Heart left ventricle (tissue), 13 donors: ENCODE measurements at regions not wholly inside any gene's neighbourhood (a gene's known extent, or its start where the extent isn't known, plus 50 kb on each side); places are given as distances from the start of the nearest gene placed in this dataset.

ENCODE experiments used
- POLR2A ChIP-seq, 2 donors: fragments of 450-650 bp; IDR thresholded peaks; one replicate each; pipeline ENCODE4 v1.6.1; 2017; ENCODE audit warnings: antibody characterized with exemption in 2 of 2, mild to moderate bottlenecking in 2 of 2, moderate library complexity in 2 of 2
- TF ChIP-seq, protein P1 (sequence below), 12 donors: fragments of 200-600 bp; sonication (generic) in 4 of 12; IDR thresholded peaks; one replicate each; pipeline versions ENCODE4 v1.5.0 to v1.8.0; 2018 to 2022; ENCODE audit warnings: antibody characterized with exemption in 12 of 12, mild to moderate bottlenecking in 5 of 12
- donor health status: ischemic (EF 13 %, LVEDD 7.1; RV severe dilation, severe dysfunction).
- donor health status: DM: no; HTN: yes; CAD: no.
- donor health status: DM: no; HTN: no; CAD: no.
- donor health status: ischemic (EF 25% LVEDD 6.9; RV normal size, moderate dysfunction).
- donor health status: ischemic (EF 25% LVEDD 5.7; RV mildly dilated, moderate dysfunction).
- donor health status: ischemic (EF 35%, LVEDD 5.7; RV mildly dilated, moderate dysfunction).
- donor health status: nonischemic (EF 11% LVEDD 7.7; RV severe dilation, severe dysfunction).
- donor health status: DM: yes; HTN: yes; CAD: no.
- donor health status: PGD.
- donor health status: ischemic (EF 29% LVEDD 5.4; RV normal size, mild dysfunction).
- donor health status: nonischemic (EF 23%, LVEDD 6.1; RV moderate dilation, normal function).

DNA sequence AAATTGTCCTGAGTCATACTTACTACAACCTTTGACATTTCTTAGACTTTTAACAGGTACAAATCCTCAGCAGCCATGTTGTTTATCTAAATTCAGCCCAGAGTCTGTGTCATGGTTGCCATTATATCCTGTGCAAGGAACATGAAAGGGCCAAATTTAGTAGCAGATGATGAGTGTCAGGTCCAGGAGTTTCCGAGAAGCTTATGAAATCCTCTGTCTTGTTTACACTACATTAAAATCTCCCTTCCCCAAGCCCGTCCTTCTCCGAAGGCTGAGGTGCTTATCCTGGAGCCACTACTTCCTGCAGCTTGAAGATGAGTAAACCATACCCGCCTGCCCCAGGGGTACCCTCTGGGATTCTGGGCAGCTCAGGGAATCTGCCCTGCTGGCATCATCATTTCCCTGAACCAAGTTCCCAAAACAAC is 102.6 kb upstream of the SERP2 start:
- TF ChIP-seq, protein P1, sequence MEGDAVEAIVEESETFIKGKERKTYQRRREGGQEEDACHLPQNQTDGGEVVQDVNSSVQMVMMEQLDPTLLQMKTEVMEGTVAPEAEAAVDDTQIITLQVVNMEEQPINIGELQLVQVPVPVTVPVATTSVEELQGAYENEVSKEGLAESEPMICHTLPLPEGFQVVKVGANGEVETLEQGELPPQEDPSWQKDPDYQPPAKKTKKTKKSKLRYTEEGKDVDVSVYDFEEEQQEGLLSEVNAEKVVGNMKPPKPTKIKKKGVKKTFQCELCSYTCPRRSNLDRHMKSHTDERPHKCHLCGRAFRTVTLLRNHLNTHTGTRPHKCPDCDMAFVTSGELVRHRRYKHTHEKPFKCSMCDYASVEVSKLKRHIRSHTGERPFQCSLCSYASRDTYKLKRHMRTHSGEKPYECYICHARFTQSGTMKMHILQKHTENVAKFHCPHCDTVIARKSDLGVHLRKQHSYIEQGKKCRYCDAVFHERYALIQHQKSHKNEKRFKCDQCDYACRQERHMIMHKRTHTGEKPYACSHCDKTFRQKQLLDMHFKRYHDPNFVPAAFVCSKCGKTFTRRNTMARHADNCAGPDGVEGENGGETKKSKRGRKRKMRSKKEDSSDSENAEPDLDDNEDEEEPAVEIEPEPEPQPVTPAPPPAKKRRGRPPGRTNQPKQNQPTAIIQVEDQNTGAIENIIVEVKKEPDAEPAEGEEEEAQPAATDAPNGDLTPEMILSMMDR (IDR thresholded peaks at IDR 0.05), result no peak
- no peak for TF ChIP-seq POLR2A (IDR thresholded peaks at IDR 0.05)
